Activated CD4-positive, alpha-beta T cell treated with anti-CD3 and anti-CD28 coated beads, Interleukin-2, Interleukin-6, amounts not matched to agents 100 ng/mL and 50 ng/mL, durations not matched to agents 16 hours and 8 hours (primary cell): ENCODE measurements at regions not wholly inside any gene's neighbourhood (a gene's known extent, or its start where the extent isn't known, plus 50 kb on each side); places are given as distances from the start of the nearest gene placed in this dataset.
"Not testable (repeated sequence)": the region's sequence is repeated elsewhere in the genome, so short reads cannot be mapped to it uniquely, and the experiment has no call there.

Experiments used
- DNase-seq: peaks from one replicate; pipeline ENCODE4 v3.0.0-alpha.2; 2020

DNA sequence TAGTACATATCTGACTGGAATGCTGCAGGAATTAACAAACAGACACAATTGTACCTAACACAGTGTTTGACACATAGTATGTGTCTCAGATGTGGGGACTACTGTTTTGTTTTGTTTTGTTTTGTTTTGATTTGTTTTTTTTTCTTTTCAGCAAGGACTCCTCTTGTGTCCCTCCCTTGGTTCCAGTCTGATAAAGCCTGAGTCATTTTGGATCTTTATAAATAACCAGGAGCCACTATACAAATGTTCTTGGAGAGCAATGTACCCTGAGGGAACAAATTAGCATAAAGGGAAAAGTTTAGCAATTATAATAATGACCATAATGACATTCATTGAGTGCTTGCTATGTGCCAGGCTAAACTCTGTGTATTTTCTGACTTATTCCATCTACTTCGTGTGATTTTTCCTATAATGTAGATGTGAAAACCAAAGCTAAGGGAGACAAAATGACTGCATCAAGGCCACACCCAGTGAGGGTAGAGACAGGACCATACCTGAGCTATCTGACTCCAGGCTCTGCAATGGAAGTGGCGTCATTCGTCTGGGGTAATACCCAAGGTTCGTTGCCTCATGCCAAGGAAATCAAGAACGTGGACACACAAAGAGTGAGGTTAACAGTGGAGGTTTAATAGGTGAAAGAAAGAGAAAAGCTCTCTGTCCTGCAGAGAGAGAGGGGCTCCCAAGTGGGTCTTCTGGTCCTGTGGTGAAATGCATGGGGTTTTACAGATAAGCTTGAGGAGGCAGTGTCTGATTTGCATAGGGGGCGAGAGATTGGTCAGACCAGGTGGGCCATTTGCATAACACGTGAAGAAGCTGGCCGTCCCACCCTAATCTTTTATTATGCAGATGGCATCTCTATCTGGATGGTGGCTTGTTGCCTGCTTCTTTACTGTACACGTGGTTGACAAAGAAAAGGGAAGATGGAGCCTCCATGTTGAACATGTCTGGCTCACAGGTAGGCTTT lies 285.5 kb upstream of the SFSWAP start:
- DNase-seq: no peak

DNA sequence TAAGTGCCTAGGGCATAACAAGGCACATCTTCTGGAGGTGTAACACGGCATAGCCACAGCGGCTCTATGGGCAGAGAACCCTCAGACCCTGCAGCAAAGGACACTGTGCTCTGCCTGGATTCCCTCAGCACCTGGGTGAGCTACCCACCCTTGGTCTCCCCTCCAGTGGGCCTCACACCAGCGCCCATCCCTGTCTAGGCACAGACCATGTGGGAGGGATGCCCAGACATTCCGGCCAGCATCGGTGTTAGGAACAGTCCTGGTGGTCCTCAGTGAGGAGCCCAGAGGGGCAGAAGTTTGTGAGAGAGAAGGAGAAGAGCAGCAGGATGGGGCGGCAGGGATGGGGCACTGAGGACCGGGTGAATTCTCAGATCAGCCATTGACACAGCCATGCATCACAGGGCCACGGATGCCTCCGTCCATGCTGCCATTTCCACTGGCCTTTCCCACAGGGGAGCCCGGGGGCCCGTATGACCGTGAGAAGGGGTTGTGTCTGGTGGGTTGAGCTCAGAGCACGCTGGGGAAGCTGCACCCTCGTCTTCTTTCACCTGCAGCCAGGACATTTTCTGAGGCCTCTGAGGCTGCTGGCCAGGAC lies 282.7 kb upstream of the SFSWAP start:
- no peak for DNase-seq

DNA sequence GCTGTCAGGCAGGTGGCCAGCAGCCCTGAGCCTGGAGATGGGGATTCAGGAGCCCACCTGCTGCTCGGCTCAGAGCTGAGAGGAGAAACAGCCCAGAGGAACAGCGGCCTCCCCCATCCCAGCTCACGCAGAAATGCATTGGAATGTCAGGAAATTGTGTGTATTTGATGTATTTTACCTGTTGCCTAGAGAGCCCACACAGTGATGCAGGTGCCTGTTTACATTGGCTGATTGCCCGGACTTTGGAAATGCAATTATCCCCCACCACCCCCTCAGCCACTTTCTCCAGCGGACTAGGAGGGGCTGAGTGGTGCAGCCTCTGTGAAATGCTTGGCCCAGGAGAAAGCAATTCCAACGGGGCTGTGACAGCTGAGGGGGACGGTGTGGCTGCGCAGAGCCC lies 281.7 kb upstream of the SFSWAP start:
- not testable (repeated sequence) for DNase-seq

- DNase-seq: not testable (repeated sequence)
Measured at GRCh38 chr12:131429697-131430096, 281.2 kb upstream of the SFSWAP start.

DNA sequence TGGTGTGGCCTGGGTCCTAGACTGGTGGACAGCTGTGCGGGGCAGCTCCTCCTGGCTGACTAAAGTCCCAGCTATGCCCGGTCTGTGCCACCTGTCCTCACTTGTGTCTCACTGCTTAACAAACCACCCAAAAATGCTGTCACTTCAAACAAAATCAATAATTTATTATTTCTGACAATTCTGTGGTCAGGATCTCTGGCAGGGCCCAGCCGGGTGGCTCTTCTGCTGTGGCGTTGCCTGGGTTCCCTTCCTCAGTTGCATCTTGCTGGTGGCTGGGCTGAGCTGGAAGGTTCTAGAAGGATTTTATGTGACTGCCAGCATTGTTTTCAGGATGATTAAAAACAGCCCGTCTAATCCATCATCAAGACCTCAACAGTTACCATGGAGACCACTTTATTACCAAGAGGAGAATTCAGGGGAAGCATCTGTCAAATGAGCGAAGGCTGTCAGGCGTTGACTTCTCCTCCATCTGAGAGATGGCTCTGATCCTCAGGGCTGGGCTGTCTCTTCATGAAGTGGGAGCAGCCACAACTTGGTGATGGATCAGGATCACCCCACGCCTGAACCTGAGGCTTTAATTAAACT lies 280.6 kb upstream of the SFSWAP start:
- DNase-seq: no peak

DNA sequence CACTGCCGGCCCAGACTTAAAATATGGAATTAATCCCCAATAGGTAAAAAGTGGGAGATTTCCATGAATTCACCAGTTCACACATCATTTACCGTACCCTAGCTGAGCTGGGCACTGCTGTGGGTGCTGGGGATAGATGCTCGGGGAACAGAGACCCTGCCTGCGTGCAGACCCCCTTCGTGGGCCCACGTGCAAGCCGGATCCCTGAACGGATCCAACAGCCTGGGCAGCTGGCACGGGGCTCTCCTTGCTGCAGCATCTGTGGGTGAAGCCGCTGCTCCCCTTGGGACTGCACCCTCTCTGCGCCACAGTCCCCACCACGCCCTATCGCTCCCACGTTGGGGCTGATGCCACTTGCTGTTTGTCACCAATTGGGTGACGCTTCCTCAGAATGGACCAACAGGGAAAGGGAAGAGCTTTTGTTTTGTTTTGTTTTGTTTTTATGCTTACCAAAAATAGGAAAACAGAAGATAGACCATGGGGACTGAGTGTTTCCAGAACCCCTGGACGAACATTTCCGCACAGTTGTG lies 279.7 kb upstream of the SFSWAP start:
- not testable (repeated sequence) for DNase-seq

DNA sequence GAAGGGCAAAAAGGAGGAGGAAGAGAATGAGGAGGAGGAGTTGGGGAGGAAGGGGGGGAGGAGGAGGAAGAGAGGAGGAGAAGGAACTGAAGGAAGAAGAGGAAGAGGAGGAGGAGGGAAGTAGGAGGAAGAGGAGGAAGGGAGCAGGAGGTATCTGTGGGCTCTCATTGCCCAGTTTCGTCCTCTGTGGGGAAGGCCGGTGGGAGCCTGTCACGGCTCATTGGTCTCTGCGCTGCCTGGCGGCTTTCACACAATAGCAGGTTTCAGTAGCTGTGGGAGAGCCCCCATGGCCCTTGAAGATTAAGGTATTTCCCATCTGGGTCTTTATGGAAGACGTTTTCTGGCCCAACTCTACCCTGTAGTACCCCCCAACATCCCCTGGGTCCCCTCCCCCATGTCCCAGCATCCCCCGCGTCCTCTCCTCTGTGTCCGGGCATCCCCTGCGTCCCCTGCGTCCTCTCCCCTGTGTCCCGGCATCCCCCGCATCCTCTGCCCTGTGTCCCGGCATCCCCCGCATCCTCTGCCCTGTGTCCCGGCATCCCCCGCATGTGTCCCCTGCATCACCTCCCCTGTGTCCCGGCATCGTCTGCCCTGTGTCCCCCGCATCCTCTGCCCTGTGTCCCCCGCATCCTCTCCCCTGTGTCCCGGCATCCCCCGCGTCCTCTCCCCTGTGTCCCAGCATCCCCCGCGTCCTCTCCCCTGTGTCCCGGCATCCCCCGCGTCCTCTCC lies 278.2 kb upstream of the SFSWAP start:
- DNase-seq: no peak

GRCh38 chr12:131434208-131435125 lies 276.4 kb upstream of the SFSWAP start:
- no peak for DNase-seq

GRCh38 chr12:131436922-131437705 lies 273.8 kb upstream of the SFSWAP start:
- no peak for DNase-seq

DNA sequence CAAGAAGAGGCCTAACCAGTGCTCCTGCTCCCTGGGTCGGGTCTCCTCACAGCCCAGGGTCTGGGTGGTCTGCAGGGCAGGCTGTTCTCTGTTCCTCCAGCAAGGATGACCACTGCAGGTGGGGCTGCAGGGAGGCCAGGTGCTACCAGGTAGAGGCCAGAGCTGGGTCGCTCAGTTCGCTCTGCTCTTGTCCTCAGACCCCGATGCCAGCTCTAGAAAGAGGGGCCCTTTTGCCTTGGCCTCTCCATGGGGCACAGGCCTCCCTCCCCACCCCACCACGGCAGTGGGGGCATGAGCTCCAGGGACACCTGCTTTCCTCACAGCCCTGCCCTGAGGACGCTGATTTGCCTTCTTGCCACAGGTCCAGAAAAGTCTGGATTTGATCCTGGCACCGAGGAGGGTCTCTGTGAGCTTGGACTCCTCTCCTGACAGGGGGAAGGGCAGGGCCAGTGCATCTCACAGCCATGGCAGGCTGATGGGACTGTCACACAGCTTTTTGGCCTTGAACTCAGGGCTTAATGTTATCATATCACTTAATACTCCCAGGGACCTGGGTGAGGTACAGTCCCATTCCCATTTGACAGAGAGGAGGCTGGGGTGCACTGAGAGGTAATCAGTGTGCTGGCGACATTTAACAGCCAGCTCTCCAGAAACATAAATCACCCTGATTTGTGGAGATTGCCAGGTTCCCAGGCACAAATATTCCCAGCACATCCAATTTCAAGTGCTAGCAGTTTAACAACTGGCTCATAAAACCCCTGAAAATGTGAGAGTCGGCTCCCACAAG lies 273.0 kb upstream of the SFSWAP start:
- no peak for DNase-seq

GRCh38 chr12:131438493-131438835 lies 272.4 kb upstream of the SFSWAP start:
- not testable (repeated sequence) for DNase-seq

DNA sequence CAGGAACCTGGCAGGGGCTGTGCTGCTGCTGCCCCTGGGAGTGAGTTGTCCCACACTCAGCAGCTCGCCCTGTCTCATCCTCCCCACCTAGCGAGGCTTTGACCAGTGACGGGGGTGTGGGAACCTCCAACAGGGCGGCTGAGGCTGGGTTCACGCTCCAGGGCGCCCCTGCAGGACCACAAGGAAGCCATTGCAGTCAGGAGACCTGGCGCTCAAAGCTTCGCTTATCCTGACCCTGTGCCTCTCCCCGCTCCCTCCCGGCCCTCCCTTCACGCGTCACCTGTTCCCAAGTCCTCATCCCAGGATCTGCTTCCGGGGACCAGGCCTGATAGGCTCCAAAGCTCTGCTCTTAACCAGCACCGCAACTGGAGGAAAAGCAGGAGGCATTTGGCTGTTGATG lies 272.0 kb upstream of the SFSWAP start:
- DNase-seq: no peak

GRCh38 chr12:131439752-131440151 lies 271.1 kb upstream of the SFSWAP start:
- not testable (repeated sequence) for DNase-seq

DNA sequence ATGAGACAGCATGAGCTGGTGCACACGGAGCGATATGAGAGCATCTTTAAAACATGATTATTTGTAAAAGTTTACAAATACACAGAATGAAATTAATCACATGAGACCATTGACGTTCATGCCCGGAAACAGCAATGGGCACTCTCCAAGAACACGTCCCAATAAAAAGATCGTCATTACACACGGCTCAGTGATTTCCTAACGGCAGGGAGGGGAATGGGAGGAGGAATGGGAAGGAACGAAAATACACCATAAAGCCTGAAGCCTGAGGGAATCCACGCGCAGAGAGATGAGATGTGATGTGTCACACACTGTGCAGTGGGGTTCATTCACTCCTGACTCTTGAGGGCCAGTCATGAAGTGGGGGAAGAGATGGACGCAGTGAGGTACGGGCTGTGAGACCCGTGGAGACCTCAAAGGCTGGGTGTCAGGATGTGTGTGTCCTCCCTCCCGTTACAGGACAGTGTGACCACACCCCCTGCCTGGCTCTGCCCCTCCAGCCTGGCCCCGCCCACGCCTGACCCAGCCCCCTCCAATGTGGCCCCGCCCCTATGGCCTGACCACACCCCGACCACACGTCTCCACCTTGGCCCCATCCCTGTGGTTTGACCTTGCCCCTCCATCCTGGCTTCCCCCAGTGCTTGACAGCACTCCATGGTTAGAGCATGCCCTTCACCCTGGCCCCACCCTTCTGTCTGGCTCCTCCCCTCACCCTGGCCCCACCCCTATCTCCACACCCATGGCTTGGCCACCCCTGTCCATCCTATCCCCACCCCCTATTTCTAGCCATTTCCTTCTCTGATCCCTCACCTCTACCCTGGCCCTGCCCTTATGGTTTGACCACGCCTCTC lies 270.5 kb upstream of the SFSWAP start:
- not testable (repeated sequence) for DNase-seq

- no peak for DNase-seq
Measured at GRCh38 chr12:131441060-131441396, 269.9 kb upstream of the SFSWAP start.

DNA sequence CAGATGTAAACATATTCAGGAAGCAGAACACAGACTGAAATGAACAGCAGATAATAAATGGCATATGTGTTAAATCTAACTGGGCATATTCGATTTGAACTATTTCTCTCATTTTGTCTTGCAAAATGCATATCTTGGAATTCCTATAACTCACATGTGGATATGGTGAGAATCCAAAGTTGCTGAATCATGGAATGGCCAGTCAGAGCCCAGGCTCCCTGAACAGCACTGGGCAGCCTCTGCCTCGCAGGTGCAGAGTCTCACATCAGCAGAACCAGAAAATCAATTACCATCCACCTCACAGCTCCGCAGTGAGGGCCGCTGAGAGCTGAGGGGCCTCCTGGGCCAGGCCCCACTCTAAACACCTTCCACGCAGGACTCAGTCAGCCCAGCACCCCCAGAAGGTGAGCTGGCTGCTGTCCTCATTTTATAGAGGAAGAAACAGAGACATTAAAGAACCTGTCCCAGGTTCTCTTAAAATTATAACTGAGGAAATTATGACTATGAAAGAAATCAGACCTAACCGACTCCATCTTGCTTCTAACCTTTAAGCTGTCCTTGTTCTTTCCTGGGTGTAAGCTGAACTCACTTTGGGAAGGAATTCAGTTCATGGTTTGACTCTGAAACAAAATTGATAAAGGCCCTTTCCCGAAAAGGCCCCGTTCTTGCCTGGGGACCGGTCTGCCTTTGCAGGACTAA lies 269.1 kb upstream of the SFSWAP start:
- no peak for DNase-seq

GRCh38 chr12:131442337-131442918 lies 268.5 kb upstream of the SFSWAP start:
- DNase-seq: no peak
